Esophagus muscularis mucosa (tissue), 4 donors: ENCODE measurements at regions not wholly inside any gene's neighbourhood (a gene's known extent, or its start where the extent isn't known, plus 50 kb on each side); places are given as distances from the start of the nearest gene placed in this dataset.

Source experiments
- DNase-seq: peaks from one replicate; pipeline ENCODE4 v3.0.0-alpha.2; 2017; ENCODE audit errors: extremely low spot score
- H3K27ac ChIP-seq, 4 donors: fragments of 200-600 bp; sonication (generic); replicated peaks in 1 of 4; 1 replicate in 3 of 4; 2 replicates in 1 of 4; pipeline ENCODE4 v1.5.1; 2016 to 2019; ENCODE audit warnings: mild to moderate bottlenecking in 1 of 4
- H3K27me3 ChIP-seq, 4 donors: fragments of 200-600 bp; sonication (generic); one replicate each; pipeline versions ENCODE4 v1.5.1 to v1.6.0; 2016 to 2019
- H3K36me3 ChIP-seq, 4 donors: fragments of 200-600 bp; sonication (generic); one replicate each; pipeline ENCODE4 v1.5.1; 2016 to 2019
- H3K4me1 ChIP-seq, 4 donors: fragments of 200-600 bp; sonication (generic); one replicate each; pipeline ENCODE4 v1.5.1; 2016 to 2019
- H3K4me3 ChIP-seq, 4 donors: fragments of 200-600 bp; sonication (generic); 1 replicate in 2 of 4; 2 replicates in 2 of 4; pipeline ENCODE4 v1.5.1; 2016 to 2019; ENCODE audit warnings: mild to moderate bottlenecking in 4 of 4, moderate library complexity in 1 of 4
- H3K9me3 ChIP-seq, 4 donors: fragments of 200-600 bp; sonication (generic); 1 replicate in 3 of 4; 2 replicates in 1 of 4; pipeline ENCODE4 v1.5.1; 2016 to 2019
- CTCF ChIP-seq, 3 experiments: fragments of 200-600 bp in 2 of 3; fragments of 450-650 bp in 1 of 3; sonication (generic) in 2 of 3; IDR thresholded peaks; one replicate each; pipeline ENCODE4 v1.5.1; 2017 to 2019; ENCODE audit warnings: antibody characterized with exemption in 3 of 3, mild to moderate bottlenecking in 2 of 3, moderate library complexity in 1 of 3
- EP300 ChIP-seq: sonication (generic); formaldehyde crosslinking; IDR thresholded peaks from one replicate; pipeline ENCODE4 v1.6.1; 2017; ENCODE audit warnings: antibody characterized with exemption
- POLR2A ChIP-seq: fragments of 450-650 bp; IDR thresholded peaks from one replicate; pipeline ENCODE4 v1.6.1; 2017; ENCODE audit warnings: antibody characterized with exemption, moderate library complexity, mild to moderate bottlenecking, low read depth
- POLR2AphosphoS5 ChIP-seq, 2 donors: sonication (generic); formaldehyde crosslinking; IDR thresholded peaks; one replicate each; pipeline ENCODE4 v1.6.1; 2017; ENCODE audit warnings: antibody characterized with exemption in 2 of 2
- WGBS: methylation state at CpG from one replicate; pipeline ENCODE4 v1.1.5; 2018; 5-methylcytosine and 5-hydroxymethylcytosine counted together
- intact Hi-C: fragments of 100-400 bp; cut with DNase I; formaldehyde crosslinking; loops from one replicate; pipeline ENCODE4 v1.15.1; 2023

GRCh38 chr2:129276978-129277584 is 702.4 kb upstream of the RAB6C start:
- DNase-seq = no peak
- H3K27me3 ChIP-seq = no peaks in the 10 kb centered on the region
- no peak for TF ChIP-seq EP300
- no peak for TF ChIP-seq POLR2AphosphoS5 (IDR thresholded peaks at IDR 0.05)
- no peak for TF ChIP-seq POLR2A
- no peak for TF ChIP-seq CTCF (IDR thresholded peaks at IDR 0.05)
- H3K4me1 ChIP-seq = no peaks in the 10 kb centered on the region
- intact Hi-C loops = no loop called here
- peaks cover 0 to 7% (median 2%) of the 10 kb centered on the region in 4 donors for H3K9me3 ChIP-seq
- H3K4me3 ChIP-seq = no peak overlapping the region
- no peaks in the 10 kb centered on the region for H3K36me3 ChIP-seq
- 78% methylated on average over 5 of the region's 5 CpGs for whole genome bisulfite sequencing
- H3K27ac ChIP-seq = no peak overlapping the region

GRCh38 chr2:129277585-129277981 is 701.9 kb upstream of the RAB6C start:
- intact Hi-C loops = no loop called here
- no peak for TF ChIP-seq POLR2AphosphoS5 (IDR thresholded peaks at IDR 0.05)
- TF ChIP-seq EP300 = no peak
- TF ChIP-seq CTCF (IDR thresholded peaks at IDR 0.05) = no peak
- TF ChIP-seq POLR2A = no peak
- 73% methylated on average over 2 of the region's 2 CpGs for WGBS

GRCh38 chr2:129281791-129282530 is 697.5 kb upstream of the RAB6C start:
- Histone ChIP-seq H3K27me3 (no peaks in the 10 kb centered on the region), H3K36me3 (no peaks in the 10 kb centered on the region), H3K9me3 (peaks cover 0 to 7% (median 2%) of the 10 kb centered on the region in 4 donors), H3K4me3 (no peak overlapping the region), H3K4me1 (no peaks in the 10 kb centered on the region), H3K27ac (no peak overlapping the region)
- 66% methylated on average over 5 of the region's 5 CpGs for WGBS
- intact Hi-C loops = no loop called here
- no peak for DNase-seq
- TF ChIP-seq POLR2AphosphoS5 (IDR thresholded peaks at IDR 0.05) = no peak
- no peak for TF ChIP-seq POLR2A
- no peak for TF ChIP-seq CTCF (IDR thresholded peaks at IDR 0.05)
- TF ChIP-seq EP300 = no peak

More at GRCh38 chr2:129277585-129277981, 701.9 kb upstream of the RAB6C start:
- H3K36me3 ChIP-seq = no peaks in the 10 kb centered on the region
- H3K27ac ChIP-seq = no peak overlapping the region
- no peak for DNase-seq
- no peak overlapping the region for H3K4me3 ChIP-seq
- no peaks in the 10 kb centered on the region for H3K27me3 ChIP-seq
- H3K9me3 ChIP-seq = peaks cover 0 to 7% (median 2%) of the 10 kb centered on the region in 4 donors
- no peaks in the 10 kb centered on the region for H3K4me1 ChIP-seq

- Histone ChIP-seq H3K4me1 (no peaks in the 10 kb centered on the region), H3K36me3 (no peaks in the 10 kb centered on the region), H3K9me3 (no peaks in the 10 kb centered on the region), H3K27me3 (no peaks in the 10 kb centered on the region), H3K27ac (no peak overlapping the region), H3K4me3 (no peak overlapping the region)
- no peak for TF ChIP-seq POLR2A
- TF ChIP-seq POLR2AphosphoS5 (IDR thresholded peaks at IDR 0.05) = no peak
- TF ChIP-seq CTCF (IDR thresholded peaks at IDR 0.05) = no peak
- no peak for TF ChIP-seq EP300
- DNase-seq = no peak
- intact Hi-C loops = no loop called here
Observed at GRCh38 chr2:129285012-129285411, 694.5 kb upstream of the RAB6C start.

GRCh38 chr2:129293326-129293725 is 686.1 kb upstream of the RAB6C start:
- 43% methylated on average over 1 of the region's 1 CpG for WGBS
- H3K27me3 ChIP-seq = no peaks in the 10 kb centered on the region
- TF ChIP-seq POLR2A = no peak
- TF ChIP-seq POLR2AphosphoS5 (IDR thresholded peaks at IDR 0.05) = no peak
- no peak for TF ChIP-seq EP300
- no peak for TF ChIP-seq CTCF (IDR thresholded peaks at IDR 0.05)

More at GRCh38 chr2:129293326-129293725, 686.1 kb upstream of the RAB6C start:
- no peak for DNase-seq
- H3K36me3 ChIP-seq = no peaks in the 10 kb centered on the region
- intact Hi-C loops = no loop called here
- peaks cover 4 to 23% (median 20%) of the 10 kb centered on the region in 4 donors for H3K4me1 ChIP-seq
- H3K27ac ChIP-seq = no peak overlapping the region
- H3K9me3 ChIP-seq = no peaks in the 10 kb centered on the region
- no peak overlapping the region for H3K4me3 ChIP-seq
